OCI-LY7 (cell line): ENCODE measurements at regions not wholly inside any gene's neighbourhood (a gene's known extent, or its start where the extent isn't known, plus 50 kb on each side); places are given as distances from the start of the nearest gene placed in this dataset.
"Not testable (repeated sequence)": the region's sequence is repeated elsewhere in the genome, so short reads cannot be mapped to it uniquely, and the experiment has no call there.

Experiments used
- BruUV-seq: library from RNA; stranded (reverse); fragments of 400-500 nt; replicated peaks from 2 replicates; lab custom pipeline; 2021; lab: Mats Ljungman, UMichigan
- CTCF ChIA-PET: fragments of 300-600 bp; sonication (Branson Sonifier 250); formaldehyde crosslinking; loops from one replicate; lab custom pipeline; 2022; ENCODE audit warnings: antibody characterized with exemption; ENCODE audit not compliant: unreplicated experiment; lab: Charles Lee
- POLR2A ChIA-PET: fragments of 300-600 bp; sonication (Branson Sonifier 250); formaldehyde crosslinking; loops from one replicate; lab custom pipeline; 2022; ENCODE audit warnings: antibody characterized with exemption; lab: Charles Lee
- DNase-seq: peaks from one replicate; pipeline ENCODE4 v3.0.0-alpha.2; 2015; ENCODE audit warnings: low spot score
- H2AFZ ChIP-seq: fragments of 200-600 bp; sonication (generic), shearing (Covaris generic); 2 replicates; pipeline ENCODE4 v1.6.1; 2014; ENCODE audit warnings: mild to moderate bottlenecking, antibody characterized with exemption, low read length, moderate library complexity
- H3K27ac ChIP-seq: fragments of 200-600 bp; sonication (generic); 2 replicates; pipeline ENCODE4 v1.5.1; 2014; ENCODE audit warnings: mixed run types, low read depth, mild to moderate bottlenecking, moderate library complexity, low read length, inconsistent platforms; ENCODE audit not compliant: poor library complexity, severe bottlenecking
- H3K36me3 ChIP-seq: fragments of 200-600 bp; sonication (generic); 2 replicates; pipeline ENCODE4 v1.6.1; 2014; ENCODE audit warnings: mild to moderate bottlenecking, antibody characterized with exemption, low read length, moderate library complexity, mixed read lengths; ENCODE audit not compliant: insufficient read depth
- H3K4me1 ChIP-seq: fragments of 200-600 bp; sonication (generic); 2 replicates; pipeline ENCODE4 v1.5.1; 2014; ENCODE audit warnings: mild to moderate bottlenecking, low read length; ENCODE audit not compliant: insufficient read depth, poor library complexity, severe bottlenecking
- H3K4me2 ChIP-seq: fragments of 200-600 bp; sonication (generic); 2 replicates; pipeline ENCODE4 v1.6.1; 2014; ENCODE audit warnings: mild to moderate bottlenecking, low read length
- H3K4me3 ChIP-seq: fragments of 200-600 bp; sonication (generic); 2 replicates; pipeline ENCODE4 v1.5.1; 2014; ENCODE audit warnings: mild to moderate bottlenecking, low read depth, low read length; ENCODE audit not compliant: poor library complexity, severe bottlenecking
- H3K79me2 ChIP-seq: fragments of 200-600 bp; sonication (generic); 2 replicates; pipeline ENCODE4 v1.6.1; 2016; ENCODE audit warnings: low read depth, mild to moderate bottlenecking, low read length, moderate library complexity, mixed read lengths; ENCODE audit not compliant: insufficient read depth
- H3K9me2 ChIP-seq: fragments of 200-600 bp; sonication (generic); 2 replicates; pipeline ENCODE4 v1.6.1; 2016; ENCODE audit warnings: mild to moderate bottlenecking, low read length, mixed read lengths; ENCODE audit not compliant: insufficient read depth
- H3K9me3 ChIP-seq: fragments of 200-600 bp; sonication (generic); 2 replicates; pipeline ENCODE4 v1.6.1; 2014; ENCODE audit warnings: mild to moderate bottlenecking, mixed run types, low read length, mixed read lengths
- H4K20me1 ChIP-seq: fragments of 200-600 bp; sonication (generic); 2 replicates; pipeline ENCODE4 v1.6.1; 2014; ENCODE audit warnings: mild to moderate bottlenecking, antibody characterized with exemption, low read length, moderate library complexity, mixed read lengths; ENCODE audit not compliant: insufficient read depth
- CTCF ChIP-seq: fragments of 200-600 bp; sonication (generic); conservative IDR thresholded peaks from 2 replicates; pipeline ENCODE4 v1.5.1; 2014; ENCODE audit warnings: mild to moderate bottlenecking, antibody characterized with exemption, low read length, moderate library complexity, mixed read lengths
- EZH2phosphoT487 ChIP-seq: fragments of 200-600 bp; sonication (generic); IDR thresholded peaks from 2 replicates; pipeline ENCODE4 v1.6.1; 2018; ENCODE audit warnings: low read depth, borderline replicate concordance, mild to moderate bottlenecking, mixed run types, antibody characterized with exemption, low read length, moderate library complexity, mixed read lengths
- intact Hi-C: fragments of 100-400 bp; cut with micrococcal nuclease; formaldehyde crosslinking; loops from one replicate; pipeline ENCODE4 v1.10.0; 2022; ENCODE audit not compliant: unreplicated experiment

- intact Hi-C loops, result no loop called here
- no peaks in the 10 kb centered on the region for H3K36me3 ChIP-seq
- H3K4me2 ChIP-seq, result no peak overlapping the region
- no peak overlapping the region for H3K4me3 ChIP-seq
- H3K4me1 ChIP-seq, result no peaks in the 10 kb centered on the region
- no peaks in the 10 kb centered on the region for H3K79me2 ChIP-seq
- no peaks in the 10 kb centered on the region for H3K9me2 ChIP-seq
- no peak for DNase-seq
- H3K27ac ChIP-seq, result no peak overlapping the region
- ChIA-PET CTCF (no interaction called here), POLR2A (interaction anchor here (0.6 kb wide), 1 partner anchor 170 kb away, joined by 3 read pairs; no protein-coding TSS in a partner anchor)
- no TSS peak for BruUV-seq
- no peak overlapping the region for H2AFZ ChIP-seq
- H4K20me1 ChIP-seq, result no peaks in the 10 kb centered on the region
- TF ChIP-seq CTCF (no peak), EZH2phosphoT487 (no peak)
- no peaks in the 10 kb centered on the region for H3K9me3 ChIP-seq
These were observed 181.6 kb upstream of the VLDLR start for GRCh38 chr9:2439957-2440356.

GRCh38 chr9:2443933-2444332, 177.7 kb upstream of the VLDLR start:
- H3K36me3 ChIP-seq, intact Hi-C loops, DNase-seq, BruUV-seq, H3K79me2 ChIP-seq, H3K4me2 ChIP-seq, H3K9me2 ChIP-seq, H3K4me3 ChIP-seq, H2AFZ ChIP-seq, H3K27ac ChIP-seq, CTCF ChIA-PET, H3K4me1 ChIP-seq, H4K20me1 ChIP-seq, H3K9me3 ChIP-seq: not testable (repeated sequence)
- POLR2A ChIA-PET, result interaction anchor here (0.8 kb wide), 1 partner anchor 170 kb away, joined by 3 read pairs; no protein-coding TSS in a partner anchor

- intact Hi-C loops, result no loop called here
- CTCF ChIA-PET, result no interaction called here
- Histone ChIP-seq H3K9me3 (no peaks in the 10 kb centered on the region), H3K36me3 (no peaks in the 10 kb centered on the region), H4K20me1 (no peaks in the 10 kb centered on the region), H3K79me2 (no peaks in the 10 kb centered on the region), H3K4me3 (no peak overlapping the region), H2AFZ (no peak overlapping the region), H3K4me1 (peaks cover 3% of the 10 kb centered on the region), H3K27ac (no peak overlapping the region), H3K4me2 (no peak overlapping the region), H3K9me2 (no peaks in the 10 kb centered on the region)
- BruUV-seq, result no TSS peak
- DNase-seq, result no peak
- POLR2A ChIA-PET, result no interaction called here
- no peak for TF ChIP-seq EZH2phosphoT487
- TF ChIP-seq CTCF, result no peak
These were observed 173.3 kb upstream of the VLDLR start for GRCh38 chr9:2448193-2448738.
